ENCODE measurements at regions not wholly inside any gene's neighbourhood (a gene's known extent, or its start where the extent isn't known, plus 50 kb on each side); places are given as distances from the start of the nearest gene placed in this dataset.

GRCh38 chr3:62990704-62991413 is 115.6 kb upstream of the CADPS start:
- WGBS = 93% methylated on average over 4 of the region's 4 CpGs
- no peak overlapping the region for H3K4me3 ChIP-seq (ENCODE audit: low read length in 2 of 2)

GRCh38 chr3:62992520-62992919 is 117.3 kb upstream of the CADPS start:
- no peak overlapping the region for H3K4me3 ChIP-seq (ENCODE audit: low read length in 2 of 2)
- WGBS = 61% methylated on average over 1 of the region's 1 CpG
- DNase-seq (ENCODE audit: low read depth in 6 of 9, low spot score in 9 of 9) = no peak
- H3K9me3 ChIP-seq (ENCODE audit: control insufficient read depth in 2 of 2, insufficient read depth in 1 of 2, low read length in 1 of 2) = no peaks in the 10 kb centered on the region
- H3K4me1 ChIP-seq (ENCODE audit: control insufficient read depth in 2 of 2, insufficient read depth in 2 of 2, low read length in 2 of 2) = no peaks in the 10 kb centered on the region
- no peaks in the 10 kb centered on the region for H3K36me3 ChIP-seq (ENCODE audit: control insufficient read depth in 2 of 2, insufficient read depth in 2 of 2, low read length in 1 of 2)
- H3K27me3 ChIP-seq (ENCODE audit: control insufficient read depth in 2 of 2, insufficient read depth in 1 of 2, low read length in 1 of 2) = no peaks in the 10 kb centered on the region
- H3K27ac ChIP-seq (ENCODE audit: low read depth in 1 of 2, low read length in 1 of 2) = no peak overlapping the region

More at GRCh38 chr3:62990704-62991413, 115.6 kb upstream of the CADPS start:
- no peak overlapping the region for H3K27ac ChIP-seq (ENCODE audit: low read depth in 1 of 2, low read length in 1 of 2)
- no peaks in the 10 kb centered on the region for H3K27me3 ChIP-seq (ENCODE audit: control insufficient read depth in 2 of 2, insufficient read depth in 1 of 2, low read length in 1 of 2)
- H3K9me3 ChIP-seq (ENCODE audit: control insufficient read depth in 2 of 2, insufficient read depth in 1 of 2, low read length in 1 of 2) = no peaks in the 10 kb centered on the region
- no peaks in the 10 kb centered on the region for H3K36me3 ChIP-seq (ENCODE audit: control insufficient read depth in 2 of 2, insufficient read depth in 2 of 2, low read length in 1 of 2)
- no peak for DNase-seq (ENCODE audit: low read depth in 6 of 9, low spot score in 9 of 9)
- H3K4me1 ChIP-seq (ENCODE audit: control insufficient read depth in 2 of 2, insufficient read depth in 2 of 2, low read length in 2 of 2) = no peaks in the 10 kb centered on the region

GRCh38 chr3:62995119-62995518 is 119.9 kb upstream of the CADPS start:
- Histone ChIP-seq H3K27ac (ENCODE audit: low read depth in 1 of 2, low read length in 1 of 2) (no peak overlapping the region), H3K4me3 (ENCODE audit: low read length in 2 of 2) (no peak overlapping the region), H3K27me3 (ENCODE audit: control insufficient read depth in 2 of 2, insufficient read depth in 1 of 2, low read length in 1 of 2) (no peaks in the 10 kb centered on the region), H3K9me3 (ENCODE audit: control insufficient read depth in 2 of 2, insufficient read depth in 1 of 2, low read length in 1 of 2) (no peaks in the 10 kb centered on the region), H3K4me1 (ENCODE audit: control insufficient read depth in 2 of 2, insufficient read depth in 2 of 2, low read length in 2 of 2) (no peaks in the 10 kb centered on the region), H3K36me3 (ENCODE audit: control insufficient read depth in 2 of 2, insufficient read depth in 2 of 2, low read length in 1 of 2) (no peaks in the 10 kb centered on the region)
- WGBS = 96% methylated on average over 3 of the region's 3 CpGs
- no peak for DNase-seq (ENCODE audit: low read depth in 6 of 9, low spot score in 9 of 9)

- Histone ChIP-seq H3K27ac (ENCODE audit: low read depth in 1 of 2, low read length in 1 of 2) (no peak overlapping the region), H3K4me3 (ENCODE audit: low read length in 2 of 2) (no peak overlapping the region), H3K4me1 (ENCODE audit: control insufficient read depth in 2 of 2, insufficient read depth in 2 of 2, low read length in 2 of 2) (no peaks in the 10 kb centered on the region), H3K36me3 (ENCODE audit: control insufficient read depth in 2 of 2, insufficient read depth in 2 of 2, low read length in 1 of 2) (no peaks in the 10 kb centered on the region), H3K27me3 (ENCODE audit: control insufficient read depth in 2 of 2, insufficient read depth in 1 of 2, low read length in 1 of 2) (no peaks in the 10 kb centered on the region), H3K9me3 (ENCODE audit: control insufficient read depth in 2 of 2, insufficient read depth in 1 of 2, low read length in 1 of 2) (no peaks in the 10 kb centered on the region)
- WGBS = 92% methylated on average over 2 of the region's 2 CpGs
- no peak for DNase-seq (ENCODE audit: low read depth in 6 of 9, low spot score in 9 of 9)
These were observed 120.3 kb upstream of the CADPS start for GRCh38 chr3:62995530-62995929.

- H3K27ac ChIP-seq (ENCODE audit: low read depth in 1 of 2, low read length in 1 of 2) = no peak overlapping the region
- 95% methylated on average over 2 of the region's 2 CpGs for WGBS
- no peak for DNase-seq (ENCODE audit: low read depth in 6 of 9, low spot score in 9 of 9)
These were observed 122.2 kb upstream of the CADPS start for GRCh38 chr3:62997369-62997768.

GRCh38 chr3:62999158-62999557 is 123.9 kb upstream of the CADPS start:
- Histone ChIP-seq H3K27ac (ENCODE audit: low read depth in 1 of 2, low read length in 1 of 2) (no peak overlapping the region), H3K4me3 (ENCODE audit: low read length in 2 of 2) (no peak overlapping the region), H3K27me3 (ENCODE audit: control insufficient read depth in 2 of 2, insufficient read depth in 1 of 2, low read length in 1 of 2) (no peaks in the 10 kb centered on the region), H3K36me3 (ENCODE audit: control insufficient read depth in 2 of 2, insufficient read depth in 2 of 2, low read length in 1 of 2) (no peaks in the 10 kb centered on the region), H3K9me3 (ENCODE audit: control insufficient read depth in 2 of 2, insufficient read depth in 1 of 2, low read length in 1 of 2) (peaks cover 0 to 2% of the 10 kb centered on the region in 2 donors), H3K4me1 (ENCODE audit: control insufficient read depth in 2 of 2, insufficient read depth in 2 of 2, low read length in 2 of 2) (no peaks in the 10 kb centered on the region)
- WGBS = 44% methylated on average over 2 of the region's 2 CpGs
- DNase-seq (ENCODE audit: low read depth in 6 of 9, low spot score in 9 of 9) = no peak

More at GRCh38 chr3:62997369-62997768, 122.2 kb upstream of the CADPS start:
- Histone ChIP-seq H3K4me3 (ENCODE audit: low read length in 2 of 2) (no peak overlapping the region), H3K27me3 (ENCODE audit: control insufficient read depth in 2 of 2, insufficient read depth in 1 of 2, low read length in 1 of 2) (no peaks in the 10 kb centered on the region), H3K9me3 (ENCODE audit: control insufficient read depth in 2 of 2, insufficient read depth in 1 of 2, low read length in 1 of 2) (peaks cover 0 to 2% of the 10 kb centered on the region in 2 donors), H3K36me3 (ENCODE audit: control insufficient read depth in 2 of 2, insufficient read depth in 2 of 2, low read length in 1 of 2) (no peaks in the 10 kb centered on the region), H3K4me1 (ENCODE audit: control insufficient read depth in 2 of 2, insufficient read depth in 2 of 2, low read length in 2 of 2) (no peaks in the 10 kb centered on the region)

GRCh38 chr3:62999791-63000190 is 124.6 kb upstream of the CADPS start:
- Histone ChIP-seq H3K4me3 (ENCODE audit: low read length in 2 of 2) (no peak overlapping the region), H3K27ac (ENCODE audit: low read depth in 1 of 2, low read length in 1 of 2) (no peak overlapping the region), H3K27me3 (ENCODE audit: control insufficient read depth in 2 of 2, insufficient read depth in 1 of 2, low read length in 1 of 2) (no peaks in the 10 kb centered on the region), H3K4me1 (ENCODE audit: control insufficient read depth in 2 of 2, insufficient read depth in 2 of 2, low read length in 2 of 2) (no peaks in the 10 kb centered on the region), H3K36me3 (ENCODE audit: control insufficient read depth in 2 of 2, insufficient read depth in 2 of 2, low read length in 1 of 2) (no peaks in the 10 kb centered on the region), H3K9me3 (ENCODE audit: control insufficient read depth in 2 of 2, insufficient read depth in 1 of 2, low read length in 1 of 2) (peaks cover 0 to 2% of the 10 kb centered on the region in 2 donors)
- WGBS = 87% methylated on average over 1 of the region's 1 CpG
- no peak for DNase-seq (ENCODE audit: low read depth in 6 of 9, low spot score in 9 of 9)

GRCh38 chr3:63004448-63004847 is 129.2 kb upstream of the CADPS start:
- no peak for DNase-seq (ENCODE audit: low read depth in 6 of 9, low spot score in 9 of 9)
- WGBS = 91% methylated on average over 3 of the region's 3 CpGs
- Histone ChIP-seq H3K4me1 (ENCODE audit: control insufficient read depth in 2 of 2, insufficient read depth in 2 of 2, low read length in 2 of 2) (no peaks in the 10 kb centered on the region), H3K4me3 (ENCODE audit: low read length in 2 of 2) (no peak overlapping the region), H3K27me3 (ENCODE audit: control insufficient read depth in 2 of 2, insufficient read depth in 1 of 2, low read length in 1 of 2) (no peaks in the 10 kb centered on the region), H3K27ac (ENCODE audit: low read depth in 1 of 2, low read length in 1 of 2) (no peak overlapping the region), H3K36me3 (ENCODE audit: control insufficient read depth in 2 of 2, insufficient read depth in 2 of 2, low read length in 1 of 2) (no peaks in the 10 kb centered on the region), H3K9me3 (ENCODE audit: control insufficient read depth in 2 of 2, insufficient read depth in 1 of 2, low read length in 1 of 2) (peaks cover 0 to 2% of the 10 kb centered on the region in 2 donors)

- Histone ChIP-seq H3K27me3 (ENCODE audit: control insufficient read depth in 2 of 2, insufficient read depth in 1 of 2, low read length in 1 of 2) (no peaks in the 10 kb centered on the region), H3K9me3 (ENCODE audit: control insufficient read depth in 2 of 2, insufficient read depth in 1 of 2, low read length in 1 of 2) (peaks cover 0 to 9% of the 10 kb centered on the region in 2 donors), H3K4me1 (ENCODE audit: control insufficient read depth in 2 of 2, insufficient read depth in 2 of 2, low read length in 2 of 2) (no peaks in the 10 kb centered on the region), H3K36me3 (ENCODE audit: control insufficient read depth in 2 of 2, insufficient read depth in 2 of 2, low read length in 1 of 2) (no peaks in the 10 kb centered on the region), H3K27ac (ENCODE audit: low read depth in 1 of 2, low read length in 1 of 2) (no peak overlapping the region), H3K4me3 (ENCODE audit: low read length in 2 of 2) (no peak overlapping the region)
- WGBS = 88% methylated on average over 11 of the region's 11 CpGs
- DNase-seq (ENCODE audit: low read depth in 6 of 9, low spot score in 9 of 9) = peak in 5 of 9 donors; percentile 2 to 62 (median 25)
These were observed 140.5 kb upstream of the CADPS start for GRCh38 chr3:63015614-63016309.
